CD4-positive, alpha-beta memory T cell (primary cell): ENCODE measurements at regions not wholly inside any gene's neighbourhood (a gene's known extent, or its start where the extent isn't known, plus 50 kb on each side); places are given as distances from the start of the nearest gene placed in this dataset.

Experiments used
- CTCF ChIA-PET: fragments of 350-600 bp; sonication (Branson Sonifier 250); formaldehyde crosslinking; loops from one replicate; lab custom pipeline; 2021; ENCODE audit warnings: inconsistent platforms; ENCODE audit not compliant: partially characterized antibody; lab: Charles Lee
- POLR2A ChIA-PET: fragments of 350-600 bp; sonication (Branson Sonifier 250); formaldehyde crosslinking; loops from one replicate; lab custom pipeline; 2021; ENCODE audit not compliant: partially characterized antibody; lab: Charles Lee
- DNase-seq, 5 donors: peaks; one replicate each; pipeline versions ENCODE4 v3.0.0 to v3.0.0-alpha.2; 2020 to 2022; ENCODE audit warnings: mixed read lengths in 1 of 5
- H3K27ac ChIP-seq: one replicate; pipeline ENCODE4 v1.7.0; 2013; ENCODE audit warnings: low read depth, low read length
- H3K27me3 ChIP-seq: 2 replicates; pipeline ENCODE4 v1.7.0; 2013; ENCODE audit warnings: mild to moderate bottlenecking, low read length, moderate library complexity; ENCODE audit not compliant: insufficient read depth
- H3K36me3 ChIP-seq: 2 replicates; pipeline ENCODE4 v1.7.0; 2013; ENCODE audit warnings: mild to moderate bottlenecking, low read length, moderate library complexity; ENCODE audit not compliant: insufficient read depth
- H3K4me1 ChIP-seq: 2 replicates; pipeline ENCODE4 v1.7.0; 2013; ENCODE audit warnings: mild to moderate bottlenecking, low read length, moderate library complexity; ENCODE audit not compliant: insufficient read depth
- H3K4me3 ChIP-seq, 2 donors: one replicate each; pipeline ENCODE4 v1.7.0; 2013; ENCODE audit warnings: low read length in 2 of 2, mild to moderate bottlenecking in 1 of 2
- H3K9me3 ChIP-seq, 2 donors: one replicate each; pipeline ENCODE4 v1.7.0; 2013; ENCODE audit warnings: low read length in 2 of 2, control low read depth in 1 of 2; ENCODE audit not compliant: control insufficient read depth in 1 of 2
- H3K27ac Mint-ChIP-seq, 7 donors: one replicate each; pipeline ENCODE4 v1.8.0; 2020 to 2021; ENCODE audit warnings: mixed read lengths in 7 of 7, mild to moderate bottlenecking in 6 of 7, inconsistent platforms in 3 of 7, moderate library complexity in 3 of 7
- H3K27me3 Mint-ChIP-seq, 2 donors: one replicate each; pipeline ENCODE4 v1.8.0; 2020 to 2021; ENCODE audit warnings: mixed read lengths in 2 of 2
- H3K36me3 Mint-ChIP-seq, 2 donors: one replicate each; pipeline ENCODE4 v1.8.0; 2020 to 2021; ENCODE audit warnings: mixed read lengths in 2 of 2, inconsistent platforms in 1 of 2, mild to moderate bottlenecking in 1 of 2
- H3K4me1 Mint-ChIP-seq, 4 donors: one replicate each; pipeline ENCODE4 v1.8.0; 2020 to 2021; ENCODE audit warnings: mixed read lengths in 4 of 4, mild to moderate bottlenecking in 1 of 4
- H3K4me3 Mint-ChIP-seq, 8 donors: one replicate each; pipeline ENCODE4 v1.8.0; 2020 to 2021; ENCODE audit warnings: mixed read lengths in 8 of 8, mild to moderate bottlenecking in 7 of 8, moderate library complexity in 6 of 8, inconsistent platforms in 3 of 8
- H3K9me3 Mint-ChIP-seq, 8 donors: one replicate each; pipeline ENCODE4 v1.8.0; 2020 to 2021; ENCODE audit warnings: mixed read lengths in 8 of 8, mild to moderate bottlenecking in 5 of 8, inconsistent platforms in 3 of 8, moderate library complexity in 1 of 8
- intact Hi-C: fragments of 100-400 bp; cut with micrococcal nuclease; formaldehyde crosslinking; loops from one replicate; pipeline ENCODE4 v1.15.1; 2023

GRCh38 chr6:147823936-147824335 lies 315.4 kb downstream of the SAMD5 start:
- Mint-ChIP-seq H3K36me3 (no peaks in the 10 kb centered on the region), H3K9me3 (no peaks in the 10 kb centered on the region), H3K4me1 (no peaks in the 10 kb centered on the region), H3K27me3 (no peaks in the 10 kb centered on the region), H3K27ac (no peak overlapping the region), H3K4me3 (no peak overlapping the region)
- H3K4me1 ChIP-seq, result no peaks in the 10 kb centered on the region
- H3K4me3 ChIP-seq, result no peak overlapping the region
- POLR2A ChIA-PET, result no interaction called here
- no peaks in the 10 kb centered on the region for H3K9me3 ChIP-seq
- no peaks in the 10 kb centered on the region for H3K27me3 ChIP-seq
- DNase-seq, result no peak
- no peaks in the 10 kb centered on the region for H3K36me3 ChIP-seq
- intact Hi-C loops, result no loop called here
- no peak overlapping the region for H3K27ac ChIP-seq
- CTCF ChIA-PET, result no interaction called here

GRCh38 chr6:147825848-147826247 lies 317.4 kb downstream of the SAMD5 start:
- intact Hi-C loops, result no loop called here
- H3K9me3 Mint-ChIP-seq, result no peaks in the 10 kb centered on the region
- H3K27ac Mint-ChIP-seq, result no peak overlapping the region
- H3K36me3 Mint-ChIP-seq, result no peaks in the 10 kb centered on the region
- no peak overlapping the region for H3K4me3 ChIP-seq
- no peak overlapping the region for H3K4me3 Mint-ChIP-seq
- ChIA-PET POLR2A (no interaction called here), CTCF (interaction anchor here (1.6 kb wide), 1 partner anchor 9 kb away, joined by 5 read pairs; no protein-coding TSS in a partner anchor)
- H3K36me3 ChIP-seq, result no peaks in the 10 kb centered on the region
- H3K27me3 Mint-ChIP-seq, result no peaks in the 10 kb centered on the region
- H3K4me1 ChIP-seq, result no peaks in the 10 kb centered on the region
- H3K4me1 Mint-ChIP-seq, result no peaks in the 10 kb centered on the region
- H3K27ac ChIP-seq, result no peak overlapping the region
- no peaks in the 10 kb centered on the region for H3K9me3 ChIP-seq
- H3K27me3 ChIP-seq, result no peaks in the 10 kb centered on the region
- no peak for DNase-seq

- intact Hi-C loops, result no loop called here
- ChIA-PET CTCF (no interaction called here), POLR2A (no interaction called here)
- Mint-ChIP-seq H3K4me1 (no peaks in the 10 kb centered on the region), H3K27ac (no peak overlapping the region), H3K9me3 (no peaks in the 10 kb centered on the region), H3K4me3 (no peak overlapping the region), H3K27me3 (no peaks in the 10 kb centered on the region), H3K36me3 (no peaks in the 10 kb centered on the region)
- H3K4me3 ChIP-seq, result no peak overlapping the region
- no peak for DNase-seq
- no peaks in the 10 kb centered on the region for H3K27me3 ChIP-seq
- H3K9me3 ChIP-seq, result no peaks in the 10 kb centered on the region
- H3K36me3 ChIP-seq, result no peaks in the 10 kb centered on the region
- no peak overlapping the region for H3K27ac ChIP-seq
- H3K4me1 ChIP-seq, result no peaks in the 10 kb centered on the region
These were observed 318.2 kb downstream of the SAMD5 start for GRCh38 chr6:147826698-147827097.

DNA sequence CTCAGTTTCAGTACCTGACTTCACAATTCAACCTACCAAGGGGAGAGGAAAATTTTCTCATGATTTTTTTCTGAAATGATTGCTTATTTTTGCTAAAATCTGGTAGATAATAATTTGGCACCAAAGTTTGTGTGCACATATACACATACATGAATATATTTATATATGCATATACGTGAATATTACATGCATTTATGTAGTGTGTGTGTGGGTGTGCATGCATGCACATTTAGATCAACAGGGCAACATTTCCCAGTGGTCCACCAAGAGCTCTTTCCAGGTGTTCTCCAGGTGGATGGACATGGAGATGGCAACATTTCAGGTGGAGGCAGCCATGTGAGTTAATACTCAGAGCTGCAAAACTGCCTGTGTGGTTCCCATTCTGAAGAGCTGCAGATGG lies 320.9 kb downstream of the SAMD5 start:
- H3K9me3 ChIP-seq, result no peaks in the 10 kb centered on the region
- no peaks in the 10 kb centered on the region for H3K27me3 Mint-ChIP-seq
- H3K4me3 ChIP-seq, result no peak overlapping the region
- H3K36me3 Mint-ChIP-seq, result no peaks in the 10 kb centered on the region
- no peak overlapping the region for H3K4me3 Mint-ChIP-seq
- peaks cover 0 to 2% (median 0%) of the 10 kb centered on the region in 8 donors for H3K9me3 Mint-ChIP-seq
- H3K4me1 Mint-ChIP-seq, result no peaks in the 10 kb centered on the region
- H3K4me1 ChIP-seq, result no peaks in the 10 kb centered on the region
- DNase-seq, result no peak
- H3K27ac Mint-ChIP-seq, result no peak overlapping the region
- ChIA-PET CTCF (no interaction called here), POLR2A (interaction anchor here (0.7 kb wide), 1 partner anchor 65 kb away, joined by 3 read pairs; no protein-coding TSS in a partner anchor)
- intact Hi-C loops, result no loop called here
- no peak overlapping the region for H3K27ac ChIP-seq
- H3K27me3 ChIP-seq, result no peaks in the 10 kb centered on the region
- H3K36me3 ChIP-seq, result no peaks in the 10 kb centered on the region

GRCh38 chr6:147829835-147830234 lies 321.3 kb downstream of the SAMD5 start:
- Histone ChIP-seq H3K27me3 (no peaks in the 10 kb centered on the region), H3K4me1 (no peaks in the 10 kb centered on the region), H3K9me3 (no peaks in the 10 kb centered on the region), H3K4me3 (no peak overlapping the region), H3K27ac (no peak overlapping the region), H3K36me3 (no peaks in the 10 kb centered on the region)
- H3K36me3 Mint-ChIP-seq, result no peaks in the 10 kb centered on the region
- no peak overlapping the region for H3K27ac Mint-ChIP-seq
- H3K9me3 Mint-ChIP-seq, result peaks cover 0 to 2% (median 0%) of the 10 kb centered on the region in 8 donors
- no peak for DNase-seq
- no peak overlapping the region for H3K4me3 Mint-ChIP-seq
- ChIA-PET CTCF (interaction anchor here (0.7 kb wide), 1 partner anchor 130 kb away, joined by 5 read pairs; no protein-coding TSS in a partner anchor), POLR2A (interaction anchor here (0.7 kb wide), 1 partner anchor 65 kb away, joined by 3 read pairs; no protein-coding TSS in a partner anchor)
- no peaks in the 10 kb centered on the region for H3K27me3 Mint-ChIP-seq
- intact Hi-C loops, result no loop called here
- no peaks in the 10 kb centered on the region for H3K4me1 Mint-ChIP-seq

GRCh38 chr6:147831356-147831755 lies 322.9 kb downstream of the SAMD5 start:
- Mint-ChIP-seq H3K36me3 (no peaks in the 10 kb centered on the region), H3K9me3 (peaks cover 0 to 2% (median 0%) of the 10 kb centered on the region in 8 donors), H3K4me3 (no peak overlapping the region), H3K27me3 (no peaks in the 10 kb centered on the region), H3K4me1 (no peaks in the 10 kb centered on the region), H3K27ac (no peak overlapping the region)
- H3K4me1 ChIP-seq, result no peaks in the 10 kb centered on the region
- no peaks in the 10 kb centered on the region for H3K36me3 ChIP-seq
- no peak overlapping the region for H3K27ac ChIP-seq
- no peaks in the 10 kb centered on the region for H3K9me3 ChIP-seq
- no peaks in the 10 kb centered on the region for H3K27me3 ChIP-seq
- intact Hi-C loops, result no loop called here
- ChIA-PET CTCF (no interaction called here), POLR2A (no interaction called here)
- H3K4me3 ChIP-seq, result no peak overlapping the region
- no peak for DNase-seq

GRCh38 chr6:147833607-147834006 lies 325.1 kb downstream of the SAMD5 start:
- no peaks in the 10 kb centered on the region for H3K4me1 Mint-ChIP-seq
- no peak overlapping the region for H3K27ac Mint-ChIP-seq

More at GRCh38 chr6:147833607-147834006, 325.1 kb downstream of the SAMD5 start:
- H3K27me3 Mint-ChIP-seq, result no peaks in the 10 kb centered on the region
- H3K36me3 ChIP-seq, result no peaks in the 10 kb centered on the region
- ChIA-PET POLR2A (no interaction called here), CTCF (no interaction called here)
- intact Hi-C loops, result no loop called here
- H3K27ac ChIP-seq, result no peak overlapping the region
- no peaks in the 10 kb centered on the region for H3K4me1 ChIP-seq
- no peaks in the 10 kb centered on the region for H3K27me3 ChIP-seq
- H3K9me3 ChIP-seq, result no peaks in the 10 kb centered on the region
- peaks cover 0 to 2% (median 0%) of the 10 kb centered on the region in 8 donors for H3K9me3 Mint-ChIP-seq
- DNase-seq, result no peak
- H3K4me3 Mint-ChIP-seq, result no peak overlapping the region
- no peak overlapping the region for H3K4me3 ChIP-seq
- no peaks in the 10 kb centered on the region for H3K36me3 Mint-ChIP-seq
